HEK293 (cell line): ENCODE measurements at regions not wholly inside any gene's neighbourhood (a gene's known extent, or its start where the extent isn't known, plus 50 kb on each side); places are given as distances from the start of the nearest gene placed in this dataset.

ENCODE experiments used
- CTCF ChIA-PET: fragments of 350-600 bp; formaldehyde crosslinking; extraction: SDS; loops from one replicate; lab custom pipeline; 2021; ENCODE audit warnings: antibody characterized with exemption; lab: Yijun Ruan, JAX
- POLR2A ChIA-PET: fragments of 300-600 bp; formaldehyde crosslinking; extraction: SDS; loops from one replicate; lab custom pipeline; 2020; ENCODE audit warnings: antibody characterized with exemption, inconsistent platforms; lab: Yijun Ruan, JAX
- H3K27ac ChIP-seq: fragments of 200-500 bp; sonication (Bioruptor generic); 2 replicates; pipeline ENCODE4 v1.5.1; 2014; ENCODE audit warnings: low read depth, low read length, control low read depth, inconsistent platforms; ENCODE audit errors: extremely low read depth
- H3K36me3 ChIP-seq, 2 experiments: fragments of 200-500 bp in 1 of 2; sonication (Bioruptor generic) in 1 of 2; 1 replicate in 1 of 2; 2 replicates in 1 of 2; pipeline ENCODE4 v1.5.1; 2014 to 2017; ENCODE audit warnings: inconsistent platforms in 2 of 2, low read length in 2 of 2; ENCODE audit not compliant: control insufficient read depth in 2 of 2, insufficient read depth in 1 of 2
- H3K4me1 ChIP-seq: fragments of 200-500 bp; sonication (Bioruptor generic); 2 replicates; pipeline ENCODE4 v1.5.1; 2014; ENCODE audit warnings: mild to moderate bottlenecking, low read length, inconsistent platforms; ENCODE audit not compliant: control insufficient read depth, insufficient read depth
- H3K4me3 ChIP-seq: 2 replicates; pipeline ENCODE4 v1.5.1; 2011; ENCODE audit warnings: low read depth, mild to moderate bottlenecking, control low read depth, low read length, moderate library complexity
- H3K9me3 ChIP-seq: fragments of 200-500 bp; sonication (Bioruptor generic); 2 replicates; pipeline ENCODE4 v1.5.1; 2014; ENCODE audit warnings: low read depth, low read length, inconsistent platforms; ENCODE audit not compliant: control insufficient read depth, insufficient read depth
- ELK4 ChIP-seq: IDR thresholded peaks from 2 replicates; pipeline ENCODE4 v1.6.1; 2011; ENCODE audit warnings: mild to moderate bottlenecking, low read depth, low read length, borderline replicate concordance
- FEZF1 ChIP-seq: fragments of 450-650 bp; formaldehyde crosslinking; IDR thresholded peaks from 2 replicates; pipeline ENCODE4 v1.5.1; 2016; ENCODE audit warnings: missing biosample characterization, missing genetic modification characterization
- HIC1 ChIP-seq: fragments of 450-650 bp; formaldehyde crosslinking; IDR thresholded peaks from 2 replicates; pipeline ENCODE4 v1.5.1; 2016; ENCODE audit warnings: missing biosample characterization, missing genetic modification characterization
- KLF7 ChIP-seq: fragments of 450-650 bp; formaldehyde crosslinking; IDR thresholded peaks from 2 replicates; pipeline ENCODE4 v1.5.1; 2016; ENCODE audit warnings: missing biosample characterization, missing genetic modification characterization, borderline replicate concordance
- PBX3 ChIP-seq: sonication (generic); formaldehyde crosslinking; IDR thresholded peaks from 2 replicates; pipeline ENCODE4 v1.8.1; 2022; ENCODE audit warnings: mild to moderate bottlenecking, moderate library complexity, missing genetic modification reagents
- PRDM1 ChIP-seq: fragments of 450-650 bp; formaldehyde crosslinking; IDR thresholded peaks from 2 replicates; pipeline ENCODE4; 2016; ENCODE audit warnings: missing biosample characterization, missing genetic modification characterization
- TCF7L2 ChIP-seq: IDR thresholded peaks from 2 replicates; pipeline ENCODE4 v1.6.1; 2011; ENCODE audit warnings: low read depth, mild to moderate bottlenecking, inconsistent platforms, low read length, moderate library complexity, borderline replicate concordance
- ZBTB10 ChIP-seq: fragments of 450-650 bp; formaldehyde crosslinking; IDR thresholded peaks from 2 replicates; pipeline ENCODE4 v1.5.1; 2016; ENCODE audit warnings: missing biosample characterization, missing genetic modification characterization
- ZNF2 ChIP-seq: fragments of 450-650 bp; formaldehyde crosslinking; IDR thresholded peaks from 2 replicates; pipeline ENCODE4 v1.5.1; 2016; ENCODE audit warnings: missing biosample characterization, missing genetic modification characterization
- ZNF324 ChIP-seq: fragments of 450-650 bp; formaldehyde crosslinking; IDR thresholded peaks from 2 replicates; pipeline ENCODE4 v1.5.1; 2016; ENCODE audit warnings: missing biosample characterization, missing genetic modification characterization
- ZNF362 ChIP-seq: fragments of 450-650 bp; formaldehyde crosslinking; IDR thresholded peaks from 2 replicates; pipeline ENCODE4 v1.5.1; 2016; ENCODE audit warnings: missing biosample characterization, missing genetic modification characterization
- ZNF501 ChIP-seq: fragments of 450-650 bp; formaldehyde crosslinking; IDR thresholded peaks from 2 replicates; pipeline ENCODE4 v1.5.1; 2016; ENCODE audit warnings: missing biosample characterization, missing genetic modification characterization
- ZNF510 ChIP-seq: fragments of 450-650 bp; formaldehyde crosslinking; IDR thresholded peaks from 2 replicates; pipeline ENCODE4 v1.5.1; 2018; ENCODE audit warnings: mild to moderate bottlenecking, missing genetic modification characterization, missing biosample characterization; ENCODE audit not compliant: insufficient replicate concordance
- ZNF623 ChIP-seq: fragments of 450-650 bp; formaldehyde crosslinking; IDR thresholded peaks from 2 replicates; pipeline ENCODE4 v1.5.1; 2016; ENCODE audit warnings: missing biosample characterization, missing genetic modification characterization
- ZNF626 ChIP-seq: fragments of 450-650 bp; sonication (Bioruptor Pico); formaldehyde crosslinking; IDR thresholded peaks from 2 replicates; pipeline ENCODE4 v1.5.1; 2018; ENCODE audit warnings: missing biosample characterization, missing genetic modification characterization, inconsistent platforms
- ZNF777 ChIP-seq: fragments of 450-650 bp; formaldehyde crosslinking; IDR thresholded peaks from 2 replicates; pipeline ENCODE4 v1.5.1; 2017; ENCODE audit warnings: missing biosample characterization, missing genetic modification characterization, borderline replicate concordance
- ZNF792 ChIP-seq: fragments of 450-650 bp; formaldehyde crosslinking; IDR thresholded peaks from 2 replicates; pipeline ENCODE4 v1.5.1; 2016; ENCODE audit warnings: missing biosample characterization, missing genetic modification characterization
- TF ChIP-seq, protein P1 (sequence below): fragments of 450-650 bp; formaldehyde crosslinking; conservative IDR thresholded peaks from 2 replicates; pipeline ENCODE4 v1.5.1; 2016; ENCODE audit warnings: low read depth, missing biosample characterization, missing genetic modification characterization

- H3K27ac ChIP-seq, result no peak overlapping the region
- ChIA-PET POLR2A (no interaction called here), CTCF (no interaction called here)
- H3K36me3 ChIP-seq, result no peaks in the 10 kb centered on the region
- no peak overlapping the region for H3K4me3 ChIP-seq
- no peaks in the 10 kb centered on the region for H3K4me1 ChIP-seq
- H3K9me3 ChIP-seq, result no peaks in the 10 kb centered on the region
- TF ChIP-seq PRDM1 (tag by site-specific recombination) (no peak), ZNF2 (tag by site-specific recombination) (no peak), ZNF501 (tag by site-specific recombination) (no peak), ZNF777 (tag by site-specific recombination) (no peak), ZNF362 (no peak), PBX3 (CRISPR knock-in tag) (no peak), ZBTB10 (tag by site-specific recombination) (no peak), HIC1 (no peak), ELK4 (no peak), ZNF324 (tag by site-specific recombination) (no peak), TCF7L2 (no peak), KLF7 (no peak), ZNF792 (tag by site-specific recombination) (no peak)
These were observed 316.2 kb upstream of the SHH start for GRCh38 chr7:156128496-156128895.

DNA sequence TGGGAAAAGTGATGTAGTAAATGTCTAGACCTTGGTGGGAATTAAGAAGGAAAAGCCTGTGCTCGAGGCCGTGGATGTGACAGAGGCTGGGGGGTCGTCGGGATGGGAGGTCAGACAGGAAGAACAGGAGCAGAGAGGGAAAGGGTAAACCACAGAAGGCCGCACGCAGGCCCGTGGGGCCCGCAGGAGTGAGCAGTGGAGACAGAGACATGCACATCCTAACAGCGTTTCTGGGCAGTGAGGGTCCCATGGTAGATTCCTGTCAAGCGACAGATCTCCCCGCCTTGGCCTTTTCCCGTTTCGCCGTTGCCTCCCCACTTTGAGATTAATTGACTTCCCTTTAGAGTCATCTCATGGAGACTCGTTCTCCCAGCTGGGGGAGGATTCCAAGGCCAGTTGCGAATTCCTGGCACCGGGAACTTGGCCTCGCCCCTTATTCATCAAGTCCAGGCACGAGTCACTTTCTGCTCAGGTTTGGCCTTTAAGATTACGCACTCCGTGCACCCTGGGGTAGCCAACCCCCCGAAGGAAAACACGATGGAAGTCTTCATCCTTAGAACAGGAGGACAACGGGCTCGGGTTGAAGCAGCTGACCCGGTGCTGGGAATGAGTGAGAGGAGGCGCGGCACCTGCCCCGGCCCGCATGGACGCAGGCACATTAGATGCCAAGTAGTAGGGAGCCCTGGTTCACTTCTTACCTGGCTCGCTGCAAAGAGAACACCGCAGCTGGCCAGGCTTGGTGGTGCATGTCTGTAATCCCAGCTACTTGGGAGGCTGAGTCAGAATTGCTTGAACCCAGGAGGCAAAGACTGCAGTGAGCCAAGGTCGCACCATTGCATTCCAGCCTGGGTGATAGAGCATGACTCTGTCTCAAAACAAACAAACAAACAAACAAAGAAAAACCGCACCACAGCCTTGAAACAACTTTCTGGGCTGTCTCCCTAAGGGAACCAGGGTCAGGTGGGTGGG lies 315.2 kb upstream of the SHH start:
- TF ChIP-seq, protein P1, sequence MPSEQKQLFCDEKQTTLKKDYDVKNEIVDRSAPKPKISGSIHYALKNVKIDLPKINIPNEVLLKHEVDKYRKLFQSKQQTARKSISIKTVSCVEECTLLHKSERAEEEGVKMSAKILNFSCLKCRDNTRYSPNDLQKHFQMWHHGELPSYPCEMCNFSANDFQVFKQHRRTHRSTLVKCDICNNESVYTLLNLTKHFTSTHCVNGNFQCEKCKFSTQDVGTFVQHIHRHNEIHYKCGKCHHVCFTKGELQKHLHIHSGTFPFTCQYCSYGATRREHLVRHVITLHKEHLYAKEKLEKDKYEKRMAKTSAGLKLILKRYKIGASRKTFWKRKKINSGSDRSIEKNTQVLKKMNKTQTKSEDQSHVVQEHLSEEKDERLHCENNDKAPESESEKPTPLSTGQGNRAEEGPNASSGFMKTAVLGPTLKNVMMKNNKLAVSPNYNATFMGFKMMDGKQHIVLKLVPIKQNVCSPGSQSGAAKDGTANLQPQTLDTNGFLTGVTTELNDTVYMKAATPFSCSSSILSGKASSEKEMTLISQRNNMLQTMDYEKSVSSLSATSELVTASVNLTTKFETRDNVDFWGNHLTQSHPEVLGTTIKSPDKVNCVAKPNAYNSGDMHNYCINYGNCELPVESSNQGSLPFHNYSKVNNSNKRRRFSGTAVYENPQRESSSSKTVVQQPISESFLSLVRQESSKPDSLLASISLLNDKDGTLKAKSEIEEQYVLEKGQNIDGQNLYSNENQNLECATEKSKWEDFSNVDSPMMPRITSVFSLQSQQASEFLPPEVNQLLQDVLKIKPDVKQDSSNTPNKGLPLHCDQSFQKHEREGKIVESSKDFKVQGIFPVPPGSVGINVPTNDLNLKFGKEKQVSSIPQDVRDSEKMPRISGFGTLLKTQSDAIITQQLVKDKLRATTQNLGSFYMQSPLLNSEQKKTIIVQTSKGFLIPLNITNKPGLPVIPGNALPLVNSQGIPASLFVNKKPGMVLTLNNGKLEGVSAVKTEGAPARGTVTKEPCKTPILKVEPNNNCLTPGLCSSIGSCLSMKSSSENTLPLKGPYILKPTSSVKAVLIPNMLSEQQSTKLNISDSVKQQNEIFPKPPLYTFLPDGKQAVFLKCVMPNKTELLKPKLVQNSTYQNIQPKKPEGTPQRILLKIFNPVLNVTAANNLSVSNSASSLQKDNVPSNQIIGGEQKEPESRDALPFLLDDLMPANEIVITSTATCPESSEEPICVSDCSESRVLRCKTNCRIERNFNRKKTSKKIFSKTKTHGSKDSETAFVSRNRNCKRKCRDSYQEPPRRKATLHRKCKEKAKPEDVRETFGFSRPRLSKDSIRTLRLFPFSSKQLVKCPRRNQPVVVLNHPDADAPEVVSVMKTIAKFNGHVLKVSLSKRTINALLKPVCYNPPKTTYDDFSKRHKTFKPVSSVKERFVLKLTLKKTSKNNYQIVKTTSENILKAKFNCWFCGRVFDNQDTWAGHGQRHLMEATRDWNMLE (tag by site-specific recombination), result no peak
- TF ChIP-seq ZNF623 (tag by site-specific recombination) (no peak), ZNF626 (no peak), ZNF510 (tag by site-specific recombination) (no peak), FEZF1 (tag by site-specific recombination) (no peak)
- H3K9me3 ChIP-seq, result no peaks in the 10 kb centered on the region
- POLR2A ChIA-PET, result no interaction called here
- no peak overlapping the region for H3K4me3 ChIP-seq
- H3K27ac ChIP-seq, result no peak overlapping the region
- H3K4me1 ChIP-seq, result no peaks in the 10 kb centered on the region
- H3K36me3 ChIP-seq, result no peaks in the 10 kb centered on the region
- CTCF ChIA-PET, result interaction anchor here (0.7 kb wide), 1 partner anchor 1112 kb away, joined by 3 read pairs; no protein-coding TSS in a partner anchor
